GM19467 (cell line): ENCODE measurements at regions not wholly inside any gene's neighbourhood (a gene's known extent, or its start where the extent isn't known, plus 50 kb on each side); places are given as distances from the start of the nearest gene placed in this dataset.
"Not testable (repeated sequence)": the region's sequence is repeated elsewhere in the genome, so short reads cannot be mapped to it uniquely, and the experiment has no call there.

Experiments
- ATAC-seq: cut with Tn5 transposase; IDR thresholded peaks from one replicate; pipeline ENCODE4 v1.9.1; 2021; ENCODE audit warnings: mild to moderate bottlenecking, moderate library complexity; ENCODE audit not compliant: unreplicated experiment

DNA sequence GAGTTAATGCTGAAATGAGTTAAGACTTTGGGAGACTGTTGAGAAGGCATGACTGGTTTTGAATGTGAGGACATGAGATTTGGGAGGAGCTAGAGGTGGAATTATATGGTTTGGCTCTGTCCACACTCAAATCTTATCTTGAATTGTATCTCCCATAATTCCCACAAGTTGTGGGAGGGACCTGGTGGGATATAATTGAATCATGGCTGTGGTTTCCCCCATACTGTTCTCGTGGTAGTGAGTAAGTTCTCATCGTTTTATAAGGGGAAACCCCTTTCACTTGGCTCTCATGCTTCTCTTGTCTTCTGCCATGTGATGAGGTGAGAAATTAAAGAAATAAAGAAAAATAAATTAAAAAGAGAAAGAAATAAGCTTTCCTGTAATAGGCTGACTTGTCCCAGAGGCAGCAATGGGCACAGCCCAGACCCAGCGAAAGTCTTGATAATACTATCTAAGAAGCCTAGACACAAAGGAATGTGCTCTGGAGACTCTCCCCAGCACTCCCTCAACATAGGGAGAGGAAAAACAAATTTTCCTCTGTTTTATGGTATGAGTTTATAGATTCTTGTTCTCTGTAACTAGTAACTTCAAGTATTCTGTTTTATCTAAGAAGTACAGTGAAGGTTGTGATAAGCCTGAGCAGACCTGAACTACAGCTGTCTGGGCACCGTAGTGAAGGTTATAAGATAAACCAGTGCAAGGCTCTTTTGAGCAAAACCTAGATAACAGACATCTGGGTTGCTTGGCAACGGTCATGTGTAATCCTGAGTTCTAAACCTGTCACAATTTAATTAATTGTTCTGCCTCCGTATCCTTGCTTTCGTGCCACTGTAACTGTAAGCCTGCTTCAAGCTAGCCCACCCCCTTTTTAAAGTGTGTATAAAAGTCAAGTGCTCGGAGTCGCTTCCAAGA, 88.9 kb upstream of the ECI2 start:
- ATAC-seq = no peak

DNA sequence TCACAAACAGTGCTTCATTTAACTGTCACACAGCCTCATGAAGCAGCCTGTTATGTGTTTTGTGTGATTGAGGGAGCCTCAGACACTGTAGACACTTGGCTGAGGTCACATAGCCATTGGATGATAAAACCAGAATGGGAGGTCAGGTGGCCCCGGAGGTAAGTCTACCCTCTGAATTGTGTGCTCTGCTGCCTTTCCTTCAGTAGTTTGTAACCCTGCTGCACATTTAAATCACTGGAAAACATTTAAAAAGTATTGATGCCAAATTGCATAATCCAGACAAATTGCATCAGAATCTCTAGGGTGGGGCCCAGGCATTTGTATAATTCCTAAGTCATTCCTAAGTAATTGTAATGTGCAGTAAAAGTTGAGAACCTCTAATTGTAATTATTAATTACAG, 85.2 kb upstream of the ECI2 start:
- no peak for ATAC-seq

- ATAC-seq = not testable (repeated sequence)
Observed at GRCh38 chr6:4218619-4219317, 83.4 kb upstream of the ECI2 start.

DNA sequence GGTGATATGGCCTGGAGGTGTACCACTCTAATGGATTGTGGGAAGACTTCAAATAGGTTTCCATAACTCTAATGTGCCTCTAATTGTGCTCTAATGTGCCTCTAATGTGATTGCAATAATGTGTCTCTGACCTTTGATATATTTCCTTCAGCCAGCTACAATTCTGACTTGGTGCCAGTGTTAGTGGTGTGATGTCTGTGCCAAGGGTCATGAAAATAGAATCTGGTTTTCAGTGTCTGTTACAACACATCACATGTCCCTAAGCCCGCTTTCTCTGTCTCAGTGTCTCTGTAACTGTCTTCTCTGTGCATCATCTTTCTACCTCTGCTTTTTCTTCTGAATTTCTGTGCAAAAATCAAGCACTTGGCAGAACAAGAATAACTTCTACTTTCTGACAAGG, 77.2 kb upstream of the ECI2 start:
- no peak for ATAC-seq

DNA sequence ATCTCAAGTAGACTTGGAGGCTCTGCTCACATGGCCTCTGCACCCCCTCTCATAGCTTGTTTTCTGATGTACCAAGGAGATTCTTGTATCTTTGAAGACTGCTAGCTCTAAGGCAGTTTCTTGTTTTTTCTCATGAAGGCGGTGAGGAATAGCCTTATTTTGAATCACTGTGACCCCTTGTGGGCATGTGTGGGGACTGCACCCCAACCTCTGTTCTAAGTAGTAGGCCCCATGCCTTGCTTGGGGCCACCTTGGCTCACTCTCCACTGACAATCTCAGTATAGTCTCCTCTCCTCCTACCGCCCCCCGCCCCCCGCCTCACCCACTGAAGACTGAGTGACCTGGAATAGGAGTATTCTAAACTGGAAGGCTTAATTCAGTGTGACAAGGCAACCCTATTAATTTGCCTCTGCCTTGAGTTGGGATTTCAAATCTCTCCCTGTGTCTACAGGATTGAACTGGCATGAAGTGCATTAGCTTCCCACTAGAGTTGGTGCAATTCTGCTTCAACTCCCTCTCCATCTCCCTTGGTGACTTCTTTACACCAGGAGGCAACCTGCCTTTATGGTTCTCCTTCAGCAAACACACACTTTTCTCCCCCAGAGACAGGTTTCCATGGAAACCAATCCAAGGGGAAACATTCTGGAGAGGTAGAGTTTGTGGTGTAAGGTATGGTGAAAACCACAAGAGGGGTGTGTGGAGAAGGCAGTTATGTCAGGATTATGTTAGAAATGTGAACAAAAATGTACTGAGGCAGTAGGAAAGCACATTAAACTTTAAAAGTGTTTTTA, 75.4 kb upstream of the ECI2 start:
- ATAC-seq = peak; percentile 67

- no peak for ATAC-seq
Observed at GRCh38 chr6:4209196-4209595, 73.8 kb upstream of the ECI2 start.

DNA sequence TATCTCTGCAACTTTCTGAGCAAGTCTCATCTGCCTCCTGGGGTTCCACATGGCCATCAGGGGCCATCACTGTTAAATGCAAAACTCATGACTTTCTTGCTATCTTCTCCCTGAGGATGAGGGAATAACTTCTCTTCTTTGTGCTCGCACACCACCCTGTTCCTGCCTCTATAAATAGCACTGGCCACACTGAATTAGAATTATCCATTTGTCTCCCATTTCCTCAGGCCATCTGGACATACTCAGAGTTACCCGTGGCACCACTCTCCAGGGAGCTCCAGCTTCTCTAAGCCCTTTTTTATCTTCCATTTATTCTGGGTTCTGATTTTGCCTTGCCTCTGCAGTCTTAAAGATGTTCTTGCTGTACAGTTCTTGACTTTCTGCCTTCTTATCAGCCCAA, 72.8 kb upstream of the ECI2 start:
- no peak for ATAC-seq

GRCh38 chr6:4203642-4204417, 68.5 kb upstream of the ECI2 start:
- not testable (repeated sequence) for ATAC-seq

- ATAC-seq = no peak
Observed at GRCh38 chr6:4192627-4193026, 57.3 kb upstream of the ECI2 start.

- ATAC-seq = no peak
Observed at GRCh38 chr6:4192173-4192572, 56.8 kb upstream of the ECI2 start.

- ATAC-seq = no peak
Observed at GRCh38 chr6:4191271-4191721, 55.9 kb upstream of the ECI2 start.

GRCh38 chr6:4189249-4189648, 53.9 kb upstream of the ECI2 start:
- ATAC-seq = no peak

DNA sequence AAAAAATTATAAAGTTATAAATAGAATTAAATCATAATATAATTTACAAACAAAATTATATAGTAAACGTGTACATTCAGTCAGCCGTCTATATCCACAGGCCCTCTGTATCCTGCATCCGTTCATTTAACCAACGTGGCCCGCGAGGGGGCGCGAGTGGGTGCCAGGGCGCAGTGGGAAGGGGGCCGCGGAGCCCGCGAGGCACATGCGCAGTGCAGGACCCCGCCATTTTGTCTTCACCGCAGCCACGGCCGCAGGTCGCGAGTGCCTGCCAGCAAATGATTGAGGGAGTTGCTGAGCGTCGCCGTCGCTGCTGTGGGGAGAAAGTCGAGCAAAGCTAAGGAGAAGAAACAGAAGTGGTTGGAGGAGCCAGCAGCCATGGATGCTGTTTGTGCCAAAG, 53.4 kb upstream of the ECI2 start:
- ATAC-seq = no peak

DNA sequence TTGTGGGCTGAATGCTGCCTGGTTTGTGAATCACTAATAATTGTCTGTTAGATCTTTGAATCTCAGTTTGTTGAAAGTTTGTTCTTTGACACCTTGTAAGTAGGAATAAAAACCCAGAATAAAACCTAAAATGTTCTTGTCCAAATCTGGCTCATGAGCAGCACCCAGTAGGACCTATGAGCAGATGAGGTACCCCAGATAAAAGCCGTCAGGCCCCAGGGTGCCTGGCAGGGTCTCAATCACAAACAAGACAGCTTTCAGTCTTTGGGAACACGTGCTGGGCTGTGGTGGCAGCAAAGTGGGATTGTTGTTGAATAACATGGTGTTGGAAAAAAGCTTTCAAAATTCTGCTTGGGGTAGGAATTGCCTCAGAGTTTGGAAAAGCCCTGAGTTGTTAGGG, 52.1 kb upstream of the ECI2 start:
- no peak for ATAC-seq

DNA sequence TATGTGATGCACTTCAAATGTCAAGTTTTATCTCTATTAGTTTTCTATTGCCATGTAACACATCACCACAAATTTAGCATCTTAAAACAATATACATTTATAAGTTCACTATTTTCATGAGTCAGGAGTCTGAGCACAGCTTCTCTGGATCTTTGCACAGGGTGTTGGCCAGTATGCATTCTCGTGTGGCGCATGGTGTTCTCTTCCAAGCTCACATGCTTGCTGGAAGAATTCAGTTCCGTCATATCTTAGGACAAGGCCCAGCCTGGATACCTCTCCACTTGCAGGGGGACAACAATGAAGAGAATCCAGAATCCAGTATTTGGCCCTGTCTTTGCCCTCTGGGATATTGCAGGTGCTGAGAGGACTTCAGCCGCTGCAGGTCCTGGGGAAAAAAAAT, 51.0 kb upstream of the ECI2 start:
- no peak for ATAC-seq

DNA sequence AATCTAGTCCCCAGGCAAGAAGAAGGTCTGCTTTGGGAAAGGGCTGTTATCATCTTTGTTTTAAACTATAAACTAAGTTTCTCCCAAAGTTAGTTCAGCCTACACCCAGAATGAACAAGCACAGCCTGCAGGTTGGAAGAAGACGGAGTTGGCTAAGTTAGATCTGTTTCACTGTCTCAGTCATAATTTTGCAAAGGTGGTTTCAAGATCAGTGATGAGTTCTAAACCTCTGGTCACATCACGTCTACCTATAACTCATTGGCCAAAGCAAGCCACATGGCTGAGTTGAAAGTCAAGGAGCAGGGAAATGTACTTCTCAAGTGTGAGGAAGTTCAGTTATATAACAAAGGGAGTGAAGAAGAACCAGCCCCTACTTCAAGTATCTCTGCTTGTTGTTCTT, 50.5 kb upstream of the ECI2 start:
- no peak for ATAC-seq

DNA sequence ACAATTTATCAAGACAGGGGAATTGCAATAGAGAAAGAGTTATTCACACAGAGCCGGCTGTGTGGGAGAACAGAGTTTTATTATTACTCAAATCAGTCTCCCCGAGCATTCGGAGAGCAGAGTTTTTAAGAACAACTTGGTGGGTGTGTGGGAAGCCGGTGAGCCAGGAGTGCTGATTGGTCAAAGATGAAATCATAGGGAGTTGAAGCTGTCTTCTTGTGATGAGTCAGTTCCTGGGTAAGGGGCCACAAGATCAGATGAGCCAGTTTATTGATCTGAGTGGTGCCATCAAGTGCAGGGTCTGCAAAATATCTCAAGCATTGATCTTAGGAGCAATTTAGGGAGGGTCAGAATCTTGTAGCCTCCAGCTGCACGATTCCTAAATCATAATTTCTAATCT, 50.0 kb upstream of the ECI2 start:
- ATAC-seq = no peak
